GM12892 (cell line): ENCODE measurements at regions not wholly inside any gene's neighbourhood (a gene's known extent, or its start where the extent isn't known, plus 50 kb on each side); places are given as distances from the start of the nearest gene placed in this dataset.

Source experiments
- DNase-seq: peaks from one replicate; pipeline ENCODE4 v3.0.0; 2011; ENCODE audit not compliant: insufficient read length
- FAIRE-seq: peaks from 2 replicates; lab custom pipeline; 2011; peaks lifted over from hg19 to GRCh38; lab: Jason Lieb, UNC
- POLR2A ChIP-seq: IDR thresholded peaks from 2 replicates; pipeline ENCODE4 v1.6.1; 2011; ENCODE audit warnings: low read depth, low read length, control low read depth
- POLR2AphosphoS5 ChIP-seq: IDR thresholded peaks from 2 replicates; pipeline ENCODE4 v1.6.1; 2011; ENCODE audit warnings: low read depth, low read length, control low read depth
- TAF1 ChIP-seq: IDR thresholded peaks from 2 replicates; pipeline ENCODE4 v1.6.1; 2011; ENCODE audit warnings: low read depth, mild to moderate bottlenecking, control low read depth, low read length, borderline replicate concordance

- DNase-seq (no peak), FAIRE-seq (no peak)
- TF ChIP-seq TAF1 (no peak), POLR2AphosphoS5 (no peak), POLR2A (no peak)
Measured at GRCh38 chr9:89664010-89664409, 59.2 kb downstream of the GADD45G start.

DNA sequence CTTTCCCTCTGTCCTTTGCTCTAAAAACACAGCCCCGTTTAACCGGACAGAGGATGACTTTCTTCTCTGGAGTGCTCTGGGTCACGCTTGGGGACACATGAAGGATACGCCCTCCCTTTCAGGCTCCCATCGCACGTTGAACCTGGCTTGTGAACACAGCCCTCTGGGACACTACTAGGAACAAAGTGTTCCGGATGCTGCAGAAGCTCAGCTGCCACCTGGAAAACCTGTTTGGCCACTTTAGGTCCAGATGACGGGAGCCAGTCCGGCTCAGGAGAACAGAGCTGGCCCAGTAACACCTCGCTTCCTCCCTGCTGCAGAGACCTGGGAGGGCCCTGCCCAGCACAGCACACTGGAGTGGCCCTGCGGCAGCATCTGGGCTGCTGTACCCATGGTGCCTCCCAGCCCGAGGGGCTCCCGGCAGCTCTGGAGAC is 60.1 kb downstream of the GADD45G start:
- no peak for DNase-seq
- no peak for FAIRE-seq
- TF ChIP-seq POLR2AphosphoS5 (no peak), TAF1 (no peak), POLR2A (no peak)

DNA sequence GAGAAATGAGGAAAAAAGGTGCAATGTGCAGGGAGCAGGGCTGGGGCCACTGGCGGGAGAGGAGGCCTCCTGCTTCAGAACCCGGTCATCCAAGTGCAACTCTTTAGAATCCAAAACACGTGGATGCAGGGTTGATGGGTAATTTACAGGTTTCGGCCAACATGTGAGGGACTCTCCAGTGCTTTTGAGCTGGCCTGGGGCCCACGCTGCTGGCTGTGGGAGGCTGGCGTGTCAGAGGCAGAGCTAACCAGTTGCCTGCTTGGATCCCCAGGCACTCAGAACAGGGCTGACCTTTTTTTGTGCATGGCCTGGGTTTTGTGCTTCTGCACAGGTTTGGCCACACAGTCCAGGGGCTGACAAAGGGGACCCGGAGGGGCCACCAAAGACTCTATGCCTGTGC is 61.6 kb downstream of the GADD45G start:
- no peak for FAIRE-seq
- no peak for TF ChIP-seq POLR2AphosphoS5
- TF ChIP-seq TAF1 = no peak
- TF ChIP-seq POLR2A = no peak
- DNase-seq = no peak

GRCh38 chr9:89666950-89667349 is 62.1 kb downstream of the GADD45G start:
- FAIRE-seq = no peak
- no peak for TF ChIP-seq POLR2AphosphoS5
- TF ChIP-seq TAF1 = no peak
- no peak for TF ChIP-seq POLR2A
- DNase-seq = no peak

GRCh38 chr9:89667726-89668125 is 62.9 kb downstream of the GADD45G start:
- no peak for FAIRE-seq
- DNase-seq = no peak
- TF ChIP-seq POLR2AphosphoS5 (no peak), POLR2A (no peak), TAF1 (no peak)

- FAIRE-seq (peak; percentile 66), DNase-seq (no peak)
- TF ChIP-seq POLR2AphosphoS5 = no peak
- no peak for TF ChIP-seq TAF1
- no peak for TF ChIP-seq POLR2A
Measured at GRCh38 chr9:89668216-89668865, 63.5 kb downstream of the GADD45G start.

DNA sequence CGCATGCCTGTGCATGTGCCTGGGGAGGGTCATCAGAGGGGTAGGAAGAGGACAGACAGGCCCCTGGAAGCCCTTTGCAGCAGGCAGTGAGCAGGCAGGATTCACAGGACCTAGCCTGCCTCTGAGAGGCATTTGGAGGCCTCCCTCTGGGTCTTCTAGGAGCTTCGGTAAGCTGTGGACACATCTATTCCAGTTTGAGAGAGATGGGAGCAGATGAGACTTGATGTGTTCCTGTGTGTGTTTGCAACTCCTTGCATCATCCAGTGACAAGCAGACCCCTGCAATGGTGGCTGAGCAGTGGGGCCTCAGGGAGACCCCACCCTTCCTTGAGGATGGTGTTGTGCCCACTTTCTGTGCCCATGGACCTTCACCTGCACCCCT is 64.0 kb downstream of the GADD45G start:
- DNase-seq (no peak), FAIRE-seq (no peak)
- TF ChIP-seq POLR2AphosphoS5 = no peak
- TF ChIP-seq TAF1 = no peak
- no peak for TF ChIP-seq POLR2A

DNA sequence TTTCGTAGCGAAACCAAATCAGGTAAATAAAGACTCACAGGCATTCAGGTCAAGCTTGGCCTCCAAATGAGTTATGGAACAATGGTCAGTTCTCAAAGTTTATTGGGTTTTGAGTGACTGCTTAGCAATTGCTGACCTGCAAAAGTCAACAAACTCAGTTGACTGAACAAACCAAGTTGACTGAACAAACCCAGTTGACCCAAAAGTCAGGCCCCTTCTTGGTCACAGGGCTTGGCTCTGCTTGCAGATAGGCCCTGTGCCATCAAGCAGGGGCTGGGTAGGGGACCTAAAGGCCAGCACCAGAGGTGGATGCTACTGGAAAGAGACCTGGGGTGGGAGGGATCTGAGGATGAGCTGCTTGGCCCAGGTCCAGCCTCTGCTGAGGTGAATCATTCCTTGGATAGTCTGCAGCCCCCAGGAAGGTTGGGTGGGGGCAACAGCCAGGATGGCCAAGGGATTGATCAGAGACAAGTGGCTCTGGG is 64.6 kb downstream of the GADD45G start:
- no peak for FAIRE-seq
- TF ChIP-seq POLR2AphosphoS5 (no peak), POLR2A (no peak), TAF1 (no peak)
- no peak for DNase-seq

DNA sequence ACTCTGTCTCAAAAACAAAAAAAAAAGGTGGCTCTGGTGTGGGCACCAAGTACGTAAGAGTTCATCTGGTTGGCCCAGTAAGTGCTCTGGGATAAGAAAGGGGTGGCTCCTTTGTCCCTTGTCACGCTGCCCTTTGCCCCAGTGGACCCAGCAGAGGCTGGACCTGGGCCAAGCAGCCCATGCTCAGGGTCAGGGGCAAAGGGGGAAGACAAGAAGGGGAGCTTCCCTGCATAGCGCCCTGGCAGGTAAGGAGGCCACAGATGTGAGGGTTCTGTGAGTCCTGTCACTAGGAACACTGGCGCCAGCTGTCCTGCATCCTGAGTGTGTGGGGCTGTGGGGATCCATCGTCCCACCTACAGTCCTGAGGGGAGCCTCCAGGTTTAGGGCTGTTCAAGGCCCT is 65.3 kb downstream of the GADD45G start:
- no peak for FAIRE-seq
- TF ChIP-seq POLR2A (no peak), POLR2AphosphoS5 (no peak), TAF1 (no peak)
- DNase-seq = no peak

DNA sequence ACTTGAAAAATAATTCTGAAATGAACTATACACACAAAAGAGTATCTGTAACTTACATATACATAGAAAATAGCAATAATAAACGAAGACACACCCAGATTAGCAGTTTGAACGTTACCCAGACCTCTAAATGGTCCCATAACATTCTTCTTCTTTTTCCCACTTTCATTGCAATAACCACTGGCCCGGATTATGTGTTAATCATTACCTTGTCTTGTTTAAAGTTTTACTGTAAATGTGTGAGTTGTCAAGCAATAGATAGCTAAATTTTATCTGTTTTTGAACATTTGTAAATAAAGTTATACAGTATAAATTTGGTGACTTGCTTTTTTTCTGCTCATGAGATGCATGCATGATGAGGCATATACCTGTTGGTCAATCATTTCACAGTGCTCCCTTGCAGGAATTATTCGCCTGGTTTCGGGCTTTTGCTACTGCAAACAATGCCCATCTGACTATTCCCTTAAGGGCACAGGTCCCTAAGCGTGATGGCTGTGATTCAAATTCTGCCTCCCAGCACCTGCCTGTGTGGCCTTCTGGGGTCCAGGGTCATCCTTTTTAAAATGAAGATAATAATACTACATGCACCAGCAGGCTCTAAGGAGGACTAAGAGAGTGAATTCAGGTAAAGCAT is 66.1 kb downstream of the GADD45G start:
- no peak for TF ChIP-seq POLR2AphosphoS5
- no peak for TF ChIP-seq POLR2A
- TF ChIP-seq TAF1 = no peak
- FAIRE-seq = no peak

DNA sequence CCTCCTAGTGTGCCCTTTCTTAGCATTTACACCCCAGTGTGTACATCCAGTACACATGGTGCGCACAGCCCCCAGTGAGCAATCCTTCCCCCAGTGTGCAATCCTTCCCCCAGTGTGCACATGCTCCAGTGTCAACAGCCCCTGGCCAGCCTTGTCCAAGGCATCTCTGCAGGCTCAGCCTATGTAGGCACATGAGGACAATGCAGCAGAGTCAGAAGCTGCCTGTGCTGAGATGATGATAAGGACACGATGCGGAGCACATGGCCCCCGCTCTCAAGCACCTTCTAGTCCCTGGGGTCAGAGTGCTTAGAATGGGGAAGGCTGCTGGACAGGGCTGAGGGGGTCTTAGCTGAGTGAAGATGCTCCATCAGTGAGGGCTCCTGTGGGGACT is 69.8 kb downstream of the GADD45G start:
- no peak for TF ChIP-seq POLR2A
- no peak for FAIRE-seq
- no peak for DNase-seq

More for the DNA sequence above, 66.1 kb downstream of the GADD45G start:
- DNase-seq = no peak
